ENCODE measurements at regions not wholly inside any gene's neighbourhood (a gene's known extent, or its start where the extent isn't known, plus 50 kb on each side); places are given as distances from the start of the nearest gene placed in this dataset.

GRCh38 chr20:48422242-48422960 lies 405.4 kb downstream of the PREX1 start:
- TF ChIP-seq POLR2A (IDR thresholded peaks at IDR 0.05): no peak
- TF ChIP-seq, protein P1, sequence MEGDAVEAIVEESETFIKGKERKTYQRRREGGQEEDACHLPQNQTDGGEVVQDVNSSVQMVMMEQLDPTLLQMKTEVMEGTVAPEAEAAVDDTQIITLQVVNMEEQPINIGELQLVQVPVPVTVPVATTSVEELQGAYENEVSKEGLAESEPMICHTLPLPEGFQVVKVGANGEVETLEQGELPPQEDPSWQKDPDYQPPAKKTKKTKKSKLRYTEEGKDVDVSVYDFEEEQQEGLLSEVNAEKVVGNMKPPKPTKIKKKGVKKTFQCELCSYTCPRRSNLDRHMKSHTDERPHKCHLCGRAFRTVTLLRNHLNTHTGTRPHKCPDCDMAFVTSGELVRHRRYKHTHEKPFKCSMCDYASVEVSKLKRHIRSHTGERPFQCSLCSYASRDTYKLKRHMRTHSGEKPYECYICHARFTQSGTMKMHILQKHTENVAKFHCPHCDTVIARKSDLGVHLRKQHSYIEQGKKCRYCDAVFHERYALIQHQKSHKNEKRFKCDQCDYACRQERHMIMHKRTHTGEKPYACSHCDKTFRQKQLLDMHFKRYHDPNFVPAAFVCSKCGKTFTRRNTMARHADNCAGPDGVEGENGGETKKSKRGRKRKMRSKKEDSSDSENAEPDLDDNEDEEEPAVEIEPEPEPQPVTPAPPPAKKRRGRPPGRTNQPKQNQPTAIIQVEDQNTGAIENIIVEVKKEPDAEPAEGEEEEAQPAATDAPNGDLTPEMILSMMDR (IDR thresholded peaks at IDR 0.05): no peak

Measured in body of pancreas (tissue), 4 donors.